HAP-1 (cell line): ENCODE measurements at regions not wholly inside any gene's neighbourhood (a gene's known extent, or its start where the extent isn't known, plus 50 kb on each side); places are given as distances from the start of the nearest gene placed in this dataset.

Experiments
- DNase-seq, 2 experiments: peaks; one replicate each; pipeline ENCODE4 v3.0.0-alpha.2; 2016 to 2020; ENCODE audit warnings: low spot score in 2 of 2
- H3K27me3 ChIP-seq: fragments of 250-450 bp; sonication (Bioruptor Pico); 2 replicates; pipeline ENCODE4 v1.5.1; 2020; ENCODE audit warnings: low read depth, mild to moderate bottlenecking, moderate library complexity
- H3K36me3 ChIP-seq: fragments of 250-450 bp; sonication (Bioruptor Pico); replicated peaks from 2 replicates; pipeline ENCODE4 v1.5.1; 2020; ENCODE audit warnings: mild to moderate bottlenecking
- H3K4me1 ChIP-seq: fragments of 250-450 bp; sonication (Bioruptor Pico); 2 replicates; pipeline ENCODE4 v1.5.1; 2020; ENCODE audit warnings: mild to moderate bottlenecking
- H3K4me3 ChIP-seq: fragments of 250-450 bp; sonication (Bioruptor Pico); 2 replicates; pipeline ENCODE4 v1.5.1; 2020; ENCODE audit warnings: mild to moderate bottlenecking, moderate library complexity
- H3K9me3 ChIP-seq: fragments of 250-450 bp; sonication (Bioruptor Pico); 2 replicates; pipeline ENCODE4 v1.5.1; 2020; ENCODE audit warnings: mild to moderate bottlenecking, moderate library complexity
- in situ Hi-C: fragments of 300-500 bp; cut with MboI; formaldehyde crosslinking; loops from 3 replicates; pipeline ENCODE4 v1.14.3; 2020; ENCODE audit warnings: low sequenced_read_pairs, inconsistent platforms, mixed read lengths

- no peak overlapping the region for H3K4me3 ChIP-seq
- DNase-seq, result no peak
- no peaks in the 10 kb centered on the region for H3K27me3 ChIP-seq
- in situ Hi-C loops, result no loop called here
- no peaks in the 10 kb centered on the region for H3K4me1 ChIP-seq
- no peaks in the 10 kb centered on the region for H3K36me3 ChIP-seq
- no peaks in the 10 kb centered on the region for H3K9me3 ChIP-seq
These were observed 202.5 kb upstream of the NMUR2 start for GRCh38 chr5:152607401-152608160.

GRCh38 chr5:152608458-152608857 lies 203.4 kb upstream of the NMUR2 start:
- H3K4me1 ChIP-seq, result no peaks in the 10 kb centered on the region
- in situ Hi-C loops, result no loop called here
- DNase-seq, result no peak
- no peak overlapping the region for H3K4me3 ChIP-seq
- H3K9me3 ChIP-seq, result no peaks in the 10 kb centered on the region
- no peaks in the 10 kb centered on the region for H3K27me3 ChIP-seq
- no peaks in the 10 kb centered on the region for H3K36me3 ChIP-seq

GRCh38 chr5:152619756-152620155 lies 214.7 kb upstream of the NMUR2 start:
- no peak overlapping the region for H3K4me3 ChIP-seq
- H3K9me3 ChIP-seq, result no peaks in the 10 kb centered on the region
- H3K4me1 ChIP-seq, result no peaks in the 10 kb centered on the region
- no peaks in the 10 kb centered on the region for H3K36me3 ChIP-seq
- DNase-seq, result no peak
- in situ Hi-C loops, result no loop called here
- no peaks in the 10 kb centered on the region for H3K27me3 ChIP-seq

GRCh38 chr5:152622628-152623027 lies 217.5 kb upstream of the NMUR2 start:
- no peaks in the 10 kb centered on the region for H3K36me3 ChIP-seq
- no peaks in the 10 kb centered on the region for H3K4me1 ChIP-seq
- in situ Hi-C loops, result no loop called here
- no peak for DNase-seq
- H3K9me3 ChIP-seq, result no peaks in the 10 kb centered on the region
- H3K27me3 ChIP-seq, result no peaks in the 10 kb centered on the region
- no peak overlapping the region for H3K4me3 ChIP-seq

GRCh38 chr5:152623951-152624350 lies 218.9 kb upstream of the NMUR2 start:
- H3K36me3 ChIP-seq, result no peaks in the 10 kb centered on the region
- no peaks in the 10 kb centered on the region for H3K9me3 ChIP-seq
- no peak overlapping the region for H3K4me3 ChIP-seq
- H3K27me3 ChIP-seq, result no peaks in the 10 kb centered on the region
- DNase-seq, result no peak
- H3K4me1 ChIP-seq, result no peaks in the 10 kb centered on the region
- in situ Hi-C loops, result no loop called here

GRCh38 chr5:152625696-152626095 lies 220.6 kb upstream of the NMUR2 start:
- no peaks in the 10 kb centered on the region for H3K4me1 ChIP-seq
- in situ Hi-C loops, result no loop called here
- no peaks in the 10 kb centered on the region for H3K27me3 ChIP-seq
- H3K4me3 ChIP-seq, result no peak overlapping the region
- no peaks in the 10 kb centered on the region for H3K9me3 ChIP-seq
- DNase-seq, result no peak
- H3K36me3 ChIP-seq, result no peaks in the 10 kb centered on the region

GRCh38 chr5:152631221-152631620 lies 226.1 kb upstream of the NMUR2 start:
- in situ Hi-C loops, result no loop called here
- Histone ChIP-seq H3K4me1 (no peaks in the 10 kb centered on the region), H3K36me3 (no peaks in the 10 kb centered on the region), H3K9me3 (no peaks in the 10 kb centered on the region), H3K4me3 (no peak overlapping the region), H3K27me3 (no peaks in the 10 kb centered on the region)
- DNase-seq, result no peak

- Histone ChIP-seq H3K27me3 (no peaks in the 10 kb centered on the region), H3K4me1 (no peaks in the 10 kb centered on the region), H3K4me3 (no peak overlapping the region), H3K9me3 (no peaks in the 10 kb centered on the region), H3K36me3 (no peaks in the 10 kb centered on the region)
- DNase-seq, result no peak
- in situ Hi-C loops, result no loop called here
These were observed 227.3 kb upstream of the NMUR2 start for GRCh38 chr5:152632360-152632759.

GRCh38 chr5:152634586-152634985 lies 229.5 kb upstream of the NMUR2 start:
- Histone ChIP-seq H3K4me1 (no peaks in the 10 kb centered on the region), H3K9me3 (no peaks in the 10 kb centered on the region), H3K36me3 (no peaks in the 10 kb centered on the region), H3K4me3 (no peak overlapping the region), H3K27me3 (no peaks in the 10 kb centered on the region)
- DNase-seq, result no peak
- in situ Hi-C loops, result no loop called here

- Histone ChIP-seq H3K9me3 (no peaks in the 10 kb centered on the region), H3K4me1 (no peaks in the 10 kb centered on the region), H3K4me3 (no peak overlapping the region), H3K36me3 (no peaks in the 10 kb centered on the region), H3K27me3 (no peaks in the 10 kb centered on the region; the same call in 1 of the 2 replicates)
- no peak for DNase-seq
- in situ Hi-C loops, result no loop called here
These were observed 234.0 kb upstream of the NMUR2 start for GRCh38 chr5:152638996-152639552.

GRCh38 chr5:152641970-152642805 lies 237.1 kb upstream of the NMUR2 start:
- no peak for DNase-seq
- H3K9me3 ChIP-seq, result no peaks in the 10 kb centered on the region
- no peaks in the 10 kb centered on the region; the same call in 1 of the 2 replicates for H3K27me3 ChIP-seq
- H3K4me3 ChIP-seq, result no peak overlapping the region
- in situ Hi-C loops, result no loop called here
- no peaks in the 10 kb centered on the region for H3K4me1 ChIP-seq
- H3K36me3 ChIP-seq, result no peaks in the 10 kb centered on the region

GRCh38 chr5:152642880-152643279 lies 237.8 kb upstream of the NMUR2 start:
- in situ Hi-C loops, result no loop called here
- H3K9me3 ChIP-seq, result no peaks in the 10 kb centered on the region

GRCh38 chr5:152644029-152644728 lies 239.1 kb upstream of the NMUR2 start:
- Histone ChIP-seq H3K36me3 (no peaks in the 10 kb centered on the region), H3K4me3 (no peak overlapping the region), H3K4me1 (no peaks in the 10 kb centered on the region), H3K9me3 (no peaks in the 10 kb centered on the region), H3K27me3 (no peaks in the 10 kb centered on the region; the same call in 1 of the 2 replicates)
- in situ Hi-C loops, result no loop called here
- no peak for DNase-seq

More at GRCh38 chr5:152642880-152643279, 237.8 kb upstream of the NMUR2 start:
- no peak for DNase-seq
- Histone ChIP-seq H3K27me3 (no peaks in the 10 kb centered on the region; the same call in 1 of the 2 replicates), H3K36me3 (no peaks in the 10 kb centered on the region), H3K4me1 (no peaks in the 10 kb centered on the region), H3K4me3 (no peak overlapping the region)
